ENCODE measurements at regions not wholly inside any gene's neighbourhood (a gene's known extent, or its start where the extent isn't known, plus 50 kb on each side); places are given as distances from the start of the nearest gene placed in this dataset.

GRCh38 chr1:235027862-235028250, 100.8 kb downstream of the TOMM20 start:
- intact Hi-C loops (cut with DNase I), result no loop called here
- ATAC-seq (no peak), DNase-seq (ENCODE audit: low spot score) (no peak)

- intact Hi-C loops (cut with DNase I), result no loop called here
- ATAC-seq (no peak), DNase-seq (ENCODE audit: low spot score) (peak; percentile 42)
Measured at GRCh38 chr1:235027076-235027861, 101.4 kb downstream of the TOMM20 start.

GRCh38 chr1:235025422-235025984, 103.1 kb downstream of the TOMM20 start:
- DNase-seq (ENCODE audit: low spot score), result peak; percentile 33

DNA sequence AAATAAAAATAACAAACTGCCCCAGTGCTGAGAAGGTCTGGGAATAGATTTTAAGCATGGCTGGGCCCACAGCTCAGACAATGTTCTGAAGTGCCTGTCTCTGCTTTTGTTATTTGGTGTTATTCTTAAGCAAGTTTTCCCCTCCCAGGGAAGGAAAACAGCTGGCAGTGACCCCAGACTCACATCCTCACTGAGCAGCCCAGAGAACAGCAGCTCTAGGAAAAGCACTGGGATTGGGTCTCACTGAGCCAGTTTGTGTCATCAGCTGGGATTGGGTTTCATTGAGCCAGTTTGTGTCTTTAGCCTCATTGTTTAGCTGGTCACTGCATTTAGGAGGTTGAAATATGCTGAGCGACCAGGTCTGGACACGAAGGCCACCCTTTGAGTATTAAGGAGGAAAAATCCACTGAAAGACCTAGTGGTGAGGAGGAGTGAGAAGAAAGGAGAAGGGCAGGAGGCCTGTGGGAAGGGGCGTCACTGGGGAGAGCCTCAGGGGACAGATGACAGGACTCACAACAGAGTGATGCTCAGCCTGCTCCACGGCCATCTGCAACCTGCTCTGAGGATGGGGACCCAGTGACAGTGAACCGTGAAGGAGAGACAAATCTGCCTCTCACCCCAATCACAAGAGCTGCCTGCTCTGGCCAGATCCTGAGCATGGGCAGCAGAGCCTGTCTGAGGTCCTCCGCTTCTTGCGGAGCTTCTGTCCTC, 103.8 kb downstream of the TOMM20 start:
- ATAC-seq (no peak), DNase-seq (ENCODE audit: low spot score) (peak; percentile 47)
- intact Hi-C loops (cut with DNase I), result no loop called here

More at GRCh38 chr1:235025422-235025984, 103.1 kb downstream of the TOMM20 start:
- intact Hi-C loops (cut with DNase I), result no loop called here
- ATAC-seq, result no peak

- no peak for ATAC-seq
- DNase-seq (ENCODE audit: low spot score), result no peak
- intact Hi-C loops (cut with DNase I), result no loop called here
Measured at GRCh38 chr1:235023711-235024439, 104.8 kb downstream of the TOMM20 start.

GRCh38 chr1:235022981-235023710, 105.5 kb downstream of the TOMM20 start:
- ATAC-seq (no peak), DNase-seq (ENCODE audit: low spot score) (peak; percentile 46)

GRCh38 chr1:235022341-235022980, 106.2 kb downstream of the TOMM20 start:
- intact Hi-C loops (cut with DNase I), result no loop called here
- DNase-seq (ENCODE audit: low spot score), result peak; percentile 55
- ATAC-seq, result peak; percentile 56

More at GRCh38 chr1:235022981-235023710, 105.5 kb downstream of the TOMM20 start:
- intact Hi-C loops (cut with DNase I), result no loop called here

DNA sequence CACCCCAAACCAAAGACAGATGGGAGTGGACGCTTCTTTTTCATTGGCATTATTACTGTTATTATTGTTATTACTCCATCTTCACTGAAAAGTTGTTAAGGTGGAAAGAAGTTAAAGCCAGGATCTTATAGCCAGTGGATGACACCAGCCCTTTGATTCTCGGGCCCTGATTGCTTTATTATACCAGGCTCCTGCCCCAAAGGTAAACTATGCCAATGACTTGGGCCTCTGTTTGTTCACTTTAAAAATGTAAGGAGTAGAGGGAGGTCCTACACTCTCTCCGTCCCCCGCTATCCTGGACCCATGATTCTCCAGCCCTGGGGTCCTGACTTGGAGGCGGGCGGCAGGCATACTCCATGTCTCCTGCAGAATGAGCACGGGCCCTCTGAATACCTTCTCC, 106.8 kb downstream of the TOMM20 start:
- DNase-seq (ENCODE audit: low spot score) (peak; percentile 41), ATAC-seq (no peak)
- intact Hi-C loops (cut with DNase I), result no loop called here

GRCh38 chr1:235021321-235021720, 107.3 kb downstream of the TOMM20 start:
- DNase-seq (ENCODE audit: low spot score), result peak; percentile 51
- intact Hi-C loops (cut with DNase I), result no loop called here
- ATAC-seq, result no peak

GRCh38 chr1:235019961-235020360, 108.7 kb downstream of the TOMM20 start:
- ATAC-seq (no peak), DNase-seq (ENCODE audit: low spot score) (peak; percentile 25)
- intact Hi-C loops (cut with DNase I), result no loop called here

- intact Hi-C loops (cut with DNase I), result no loop called here
- DNase-seq (ENCODE audit: low spot score) (peak; percentile 1), ATAC-seq (no peak)
Measured at GRCh38 chr1:235019471-235019870, 109.2 kb downstream of the TOMM20 start.

DNA sequence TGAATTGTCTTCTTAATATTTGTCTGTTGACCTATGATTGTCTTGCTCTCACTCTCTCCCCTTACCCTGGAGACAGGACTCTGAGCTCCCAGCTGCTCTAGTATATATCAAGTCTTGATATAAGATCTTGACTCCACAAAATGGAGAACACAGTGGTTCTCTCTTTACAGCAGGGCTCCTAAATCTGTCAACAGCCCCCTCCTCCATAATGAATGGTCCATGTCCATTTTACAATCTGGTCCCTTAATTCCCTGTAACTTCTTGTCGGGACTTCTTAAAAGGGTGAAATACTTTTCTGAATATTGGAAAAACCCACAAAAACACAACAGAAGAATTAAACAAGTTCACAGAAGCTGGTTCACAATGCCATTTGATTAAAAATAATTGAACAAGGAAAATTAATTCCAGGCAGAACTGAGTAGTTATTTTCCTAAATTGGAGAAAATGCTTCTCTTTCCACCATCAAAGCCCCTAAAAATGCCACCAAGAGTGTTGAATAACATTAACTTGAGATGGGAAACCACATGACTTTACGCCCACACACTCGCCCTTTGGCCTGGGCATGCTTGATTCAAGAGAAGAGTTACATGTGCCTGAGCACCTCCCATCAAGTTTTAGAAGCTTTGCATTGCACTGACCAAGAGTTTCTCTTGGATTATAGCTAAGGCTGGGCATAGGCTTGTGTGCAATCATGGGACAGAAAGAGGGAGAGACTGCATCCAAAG, 109.8 kb downstream of the TOMM20 start:
- DNase-seq (ENCODE audit: low spot score) (peak; percentile 38), ATAC-seq (no peak)
- intact Hi-C loops (cut with DNase I), result no loop called here

- intact Hi-C loops (cut with DNase I), result no loop called here
- ATAC-seq (no peak), DNase-seq (ENCODE audit: low spot score) (peak; percentile 51)
Measured at GRCh38 chr1:235018161-235018560, 110.5 kb downstream of the TOMM20 start.

- intact Hi-C loops (cut with DNase I), result no loop called here
- no peak for ATAC-seq
- peak; percentile 9 for DNase-seq (ENCODE audit: low spot score)
Measured at GRCh38 chr1:235017719-235018118, 110.9 kb downstream of the TOMM20 start.

GRCh38 chr1:235017191-235017590, 111.4 kb downstream of the TOMM20 start:
- intact Hi-C loops (cut with DNase I), result no loop called here
- ATAC-seq (no peak), DNase-seq (ENCODE audit: low spot score) (no peak)

GRCh38 chr1:235015291-235015985, 113.2 kb downstream of the TOMM20 start:
- intact Hi-C loops (cut with DNase I), result no loop called here
- ATAC-seq, result no peak
- peak; percentile 27 for DNase-seq (ENCODE audit: low spot score)

DNA sequence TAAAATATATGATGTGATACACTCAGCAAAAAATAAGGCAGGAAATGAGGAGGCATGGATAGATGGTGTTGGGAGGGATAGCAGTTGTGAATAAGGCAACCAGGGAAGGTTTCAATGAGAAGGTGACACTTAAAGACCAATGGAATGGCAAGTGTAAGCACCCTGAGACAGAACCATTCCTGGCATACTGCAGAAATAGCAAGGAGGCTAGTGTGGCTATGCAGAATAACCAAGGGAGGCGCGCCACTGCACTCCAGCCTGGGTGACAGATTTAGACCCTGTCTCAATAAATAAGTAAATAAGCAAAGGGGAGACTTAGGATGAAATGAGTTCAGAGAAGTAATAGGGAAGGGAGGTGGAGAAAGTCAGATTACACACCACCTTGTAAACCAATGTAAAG, 113.9 kb downstream of the TOMM20 start:
- DNase-seq (ENCODE audit: low spot score) (peak; percentile 2), ATAC-seq (no peak)

More for the DNA sequence above, 113.9 kb downstream of the TOMM20 start:
- intact Hi-C loops (cut with DNase I), result no loop called here

All from sciatic nerve (tissue), 2 donors.